NCI-H345 treated with DMSO at 0.1 percent for 48 hours (cell line): ENCODE measurements at regions not wholly inside any gene's neighbourhood (a gene's known extent, or its start where the extent isn't known, plus 50 kb on each side); places are given as distances from the start of the nearest gene placed in this dataset.

ENCODE experiments used
- DNase-seq: peaks from one replicate; lab custom pipeline; 2025; ENCODE audit not compliant: unreplicated experiment; lab: John Stamatoyannopoulos, UW

DNA sequence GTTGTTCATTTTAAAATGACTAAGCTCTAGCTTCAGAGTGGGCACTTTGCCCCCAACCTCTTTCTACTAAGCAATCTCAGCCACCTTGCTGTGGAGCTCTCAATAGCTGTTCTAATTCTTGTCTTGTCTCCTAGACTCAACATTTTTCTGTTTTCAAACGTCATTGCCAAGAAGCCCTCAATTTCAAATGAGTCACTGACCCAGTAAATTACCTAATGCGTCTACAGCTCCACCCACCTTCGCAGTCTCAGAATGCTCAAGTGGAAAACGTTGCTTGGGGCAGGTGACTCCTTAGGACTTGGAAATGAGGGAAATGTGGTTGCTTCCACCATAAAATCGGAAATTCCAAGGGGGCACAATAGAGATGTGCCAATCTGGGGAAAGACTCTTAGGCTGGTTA, 59.0 kb downstream of the ING2 start:
- DNase-seq: no peak

DNA sequence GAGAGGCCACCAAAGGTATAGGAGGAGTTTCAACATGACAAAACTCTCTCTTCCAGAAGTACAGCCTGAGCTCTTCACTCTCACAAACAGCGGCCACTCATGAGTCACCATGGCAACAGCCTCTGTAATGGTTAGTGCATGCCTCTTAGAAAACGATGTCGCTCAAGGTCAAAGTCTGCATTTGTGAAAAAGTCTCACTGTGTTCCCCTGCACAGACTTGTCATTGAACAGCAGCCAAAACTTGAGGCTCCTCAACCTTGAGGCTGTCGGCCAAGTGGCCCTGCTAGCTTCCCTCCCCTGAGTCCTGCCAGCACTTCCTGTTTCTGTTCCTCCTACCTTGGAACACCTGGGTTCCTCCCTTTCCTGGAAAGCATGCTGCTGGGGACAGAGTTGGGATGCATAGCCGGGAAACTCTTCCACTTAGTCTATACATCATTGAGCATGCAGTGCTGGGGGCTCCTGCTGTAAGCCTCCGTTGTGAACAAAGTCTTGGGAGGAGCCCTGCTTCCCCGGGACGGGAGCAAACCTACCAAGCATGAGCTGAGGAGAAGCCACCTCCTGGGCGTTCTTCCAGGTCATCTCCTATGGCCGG, 66.6 kb downstream of the ING2 start:
- peak; percentile 27 for DNase-seq

GRCh38 chr4:183576701-183577404, 72.0 kb downstream of the ING2 start:
- DNase-seq: no peak

DNA sequence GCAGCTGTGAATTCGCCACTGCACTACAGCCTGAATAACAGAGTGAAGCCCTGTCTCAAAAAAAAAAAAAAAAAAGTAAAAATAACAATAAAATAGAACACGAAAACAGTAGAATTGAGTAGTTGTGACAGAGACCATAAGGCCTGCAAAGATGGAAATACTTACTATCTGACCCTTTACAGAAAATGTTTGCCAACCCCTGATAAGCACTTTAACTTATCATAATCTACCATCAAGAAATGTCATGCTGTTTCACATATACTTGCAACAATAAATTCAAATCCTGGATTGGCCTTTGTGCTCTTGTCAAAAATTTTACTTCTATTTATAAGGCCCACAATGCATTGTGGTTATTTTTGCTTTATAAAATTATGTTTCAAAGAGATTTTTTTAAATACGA, 75.5 kb downstream of the ING2 start:
- DNase-seq: no peak

DNA sequence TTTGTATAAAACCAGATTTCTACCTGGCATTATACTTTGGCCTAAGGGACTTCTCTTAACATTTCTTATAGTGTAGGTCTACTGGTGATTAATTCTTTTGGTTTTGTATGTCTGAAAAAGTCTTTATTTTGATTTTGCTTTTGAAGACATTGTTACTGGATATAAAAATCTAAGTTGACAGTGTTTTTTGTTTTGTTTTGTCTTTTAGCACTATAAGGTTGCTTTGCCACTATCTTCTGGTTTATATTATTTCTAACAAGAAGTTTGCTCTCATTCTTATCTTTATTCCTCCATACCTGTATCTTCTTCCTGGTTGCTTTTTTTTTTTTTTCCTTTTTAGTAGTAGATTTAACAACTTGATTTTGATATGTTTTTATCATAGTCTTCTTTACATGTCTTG, 76.0 kb downstream of the ING2 start:
- DNase-seq: no peak

DNA sequence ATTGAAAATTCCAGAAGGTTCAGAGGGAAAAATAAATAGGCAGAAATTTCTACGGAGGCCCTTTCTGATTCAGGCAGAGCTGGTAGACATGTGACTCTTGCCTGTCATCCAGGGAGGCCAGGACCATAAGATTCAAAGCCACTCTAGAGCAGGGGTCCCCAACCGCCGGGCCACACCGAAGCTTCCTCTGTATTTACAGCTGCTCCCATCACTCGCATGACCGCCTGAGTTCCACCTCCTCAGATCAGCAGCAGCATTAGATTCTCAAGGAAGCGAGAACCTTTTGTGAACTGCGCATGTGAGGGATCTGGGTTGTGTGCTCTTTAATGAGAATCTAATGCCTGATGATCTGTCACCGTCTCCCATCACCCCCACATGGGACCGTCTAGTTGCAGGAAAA, 72.2 kb downstream of the RWDD4 start:
- DNase-seq: no peak

- DNase-seq: no peak
Observed at GRCh38 chr4:183588169-183588675, 70.8 kb downstream of the RWDD4 start.

DNA sequence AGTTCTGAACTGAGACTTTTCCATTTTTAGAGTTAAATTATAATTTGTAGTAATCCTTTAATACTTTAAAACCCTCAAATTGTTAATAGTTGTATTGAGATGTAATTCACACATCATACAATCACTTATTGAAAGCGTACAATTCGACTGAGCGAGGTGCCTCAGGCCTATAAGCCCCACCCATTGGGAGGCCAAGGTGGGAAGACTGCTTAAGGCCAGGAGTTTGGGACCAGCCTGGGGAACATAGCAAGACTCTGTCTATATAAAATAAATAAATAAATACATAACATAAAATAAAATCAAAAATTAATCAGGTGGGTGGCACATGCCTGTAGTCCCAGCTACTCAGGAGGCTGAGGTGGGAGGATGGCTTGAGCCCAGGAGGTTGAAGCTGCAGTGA, 70.3 kb downstream of the RWDD4 start:
- no peak for DNase-seq

GRCh38 chr4:183589461-183590099, 69.4 kb downstream of the RWDD4 start:
- DNase-seq: no peak
